Progenitor cell of endocrine pancreas (in vitro differentiated cells): ENCODE measurements at regions not wholly inside any gene's neighbourhood (a gene's known extent, or its start where the extent isn't known, plus 50 kb on each side); places are given as distances from the start of the nearest gene placed in this dataset.

ENCODE experiments used
- DNase-seq: peaks from one replicate; pipeline ENCODE4 v3.0.0; 2021; ENCODE audit warnings: low spot score; ENCODE audit not compliant: unreplicated experiment
- H3K27ac Mint-ChIP-seq: 2 replicates; pipeline ENCODE4 v1.8.0; 2021; ENCODE audit warnings: mild to moderate bottlenecking, moderate library complexity, mixed read lengths
- H3K27me3 Mint-ChIP-seq: 2 replicates; pipeline ENCODE4 v1.8.0; 2021; ENCODE audit warnings: mixed read lengths
- H3K36me3 Mint-ChIP-seq: 2 replicates; pipeline ENCODE4 v1.8.0; 2022; ENCODE audit warnings: mixed read lengths; ENCODE audit not compliant: insufficient read depth
- H3K4me1 Mint-ChIP-seq: 2 replicates; pipeline ENCODE4 v1.8.0; 2021; ENCODE audit warnings: low read depth, mixed read lengths
- H3K4me3 Mint-ChIP-seq: 2 replicates; pipeline ENCODE4 v1.8.0; 2021; ENCODE audit warnings: low read depth, mild to moderate bottlenecking, moderate library complexity, mixed read lengths
- H3K9me3 Mint-ChIP-seq: 2 replicates; pipeline ENCODE4 v1.8.0; 2021; ENCODE audit warnings: low read depth, mixed read lengths
- TF ChIP-seq, protein P1 (sequence below): fragments of 200-600 bp; sonication (generic); IDR thresholded peaks from one replicate; pipeline ENCODE4 v1.5.0; 2021; ENCODE audit warnings: antibody characterized with exemption, mild to moderate bottlenecking; ENCODE audit not compliant: unreplicated experiment

DNA sequence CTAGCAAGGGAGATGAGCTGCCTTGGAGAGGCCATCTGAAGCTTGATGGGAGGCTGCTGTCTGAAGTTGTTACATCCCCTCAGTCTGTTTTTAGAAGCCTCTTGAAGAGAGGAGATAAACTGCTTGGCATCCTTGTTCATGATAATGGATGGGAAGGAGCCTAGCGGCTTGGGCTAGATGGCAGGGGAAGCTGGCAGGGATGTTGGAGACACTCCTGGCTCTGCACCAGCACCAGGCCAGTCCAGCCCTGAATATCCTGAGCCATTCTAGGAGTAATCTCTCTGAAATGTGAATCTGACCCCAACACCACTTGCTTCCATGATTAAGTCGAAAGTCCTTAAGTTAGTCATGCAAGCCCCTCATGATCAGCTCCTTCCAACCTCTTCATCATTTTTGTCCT lies 310.5 kb downstream of the NSG2 start:
- Mint-ChIP-seq H3K27me3 (peaks cover 15% of the 10 kb centered on the region), H3K4me3 (no peak overlapping the region), H3K9me3 (no peaks in the 10 kb centered on the region), H3K27ac (no peak overlapping the region), H3K36me3 (no peaks in the 10 kb centered on the region), H3K4me1 (peaks cover 9% of the 10 kb centered on the region)
- no peak for DNase-seq
- TF ChIP-seq, protein P1, sequence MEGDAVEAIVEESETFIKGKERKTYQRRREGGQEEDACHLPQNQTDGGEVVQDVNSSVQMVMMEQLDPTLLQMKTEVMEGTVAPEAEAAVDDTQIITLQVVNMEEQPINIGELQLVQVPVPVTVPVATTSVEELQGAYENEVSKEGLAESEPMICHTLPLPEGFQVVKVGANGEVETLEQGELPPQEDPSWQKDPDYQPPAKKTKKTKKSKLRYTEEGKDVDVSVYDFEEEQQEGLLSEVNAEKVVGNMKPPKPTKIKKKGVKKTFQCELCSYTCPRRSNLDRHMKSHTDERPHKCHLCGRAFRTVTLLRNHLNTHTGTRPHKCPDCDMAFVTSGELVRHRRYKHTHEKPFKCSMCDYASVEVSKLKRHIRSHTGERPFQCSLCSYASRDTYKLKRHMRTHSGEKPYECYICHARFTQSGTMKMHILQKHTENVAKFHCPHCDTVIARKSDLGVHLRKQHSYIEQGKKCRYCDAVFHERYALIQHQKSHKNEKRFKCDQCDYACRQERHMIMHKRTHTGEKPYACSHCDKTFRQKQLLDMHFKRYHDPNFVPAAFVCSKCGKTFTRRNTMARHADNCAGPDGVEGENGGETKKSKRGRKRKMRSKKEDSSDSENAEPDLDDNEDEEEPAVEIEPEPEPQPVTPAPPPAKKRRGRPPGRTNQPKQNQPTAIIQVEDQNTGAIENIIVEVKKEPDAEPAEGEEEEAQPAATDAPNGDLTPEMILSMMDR = no peak

- TF ChIP-seq, protein P1 = no peak
- H3K36me3 Mint-ChIP-seq = no peaks in the 10 kb centered on the region
Observed at GRCh38 chr5:174356536-174356935, 311.0 kb downstream of the NSG2 start.

DNA sequence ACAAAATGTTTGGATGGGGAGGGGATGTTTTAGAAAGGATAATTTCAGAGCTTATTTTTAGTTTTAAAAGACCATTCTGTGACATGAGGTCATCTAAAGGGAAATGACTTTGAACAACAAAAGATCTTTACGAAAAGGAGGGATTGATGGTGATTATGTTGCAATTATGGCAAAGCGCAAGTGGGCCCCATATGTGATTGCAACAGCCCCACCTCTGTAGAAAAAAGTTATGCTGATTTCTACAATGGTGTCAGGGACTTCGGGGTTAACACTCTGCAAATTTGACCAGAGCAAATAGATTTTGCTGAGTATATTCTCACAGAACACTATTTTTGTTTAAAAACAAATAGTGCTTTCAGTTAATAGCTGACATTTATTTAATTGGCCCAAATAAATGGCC lies 312.8 kb downstream of the NSG2 start:
- H3K27me3 Mint-ChIP-seq = peaks cover 15% of the 10 kb centered on the region
- no peaks in the 10 kb centered on the region for H3K36me3 Mint-ChIP-seq
- no peak overlapping the region for H3K4me3 Mint-ChIP-seq
- H3K4me1 Mint-ChIP-seq = peaks cover 9% of the 10 kb centered on the region
- DNase-seq = no peak
- H3K27ac Mint-ChIP-seq = no peak overlapping the region
- TF ChIP-seq, protein P1 = no peak
- H3K9me3 Mint-ChIP-seq = peaks cover 5% of the 10 kb centered on the region

More at GRCh38 chr5:174356536-174356935, 311.0 kb downstream of the NSG2 start:
- H3K27ac Mint-ChIP-seq = no peak overlapping the region
- H3K4me1 Mint-ChIP-seq = peaks cover 9% of the 10 kb centered on the region
- H3K9me3 Mint-ChIP-seq = no peaks in the 10 kb centered on the region
- DNase-seq = no peak
- H3K27me3 Mint-ChIP-seq = peaks cover 16% of the 10 kb centered on the region
- H3K4me3 Mint-ChIP-seq = no peak overlapping the region

DNA sequence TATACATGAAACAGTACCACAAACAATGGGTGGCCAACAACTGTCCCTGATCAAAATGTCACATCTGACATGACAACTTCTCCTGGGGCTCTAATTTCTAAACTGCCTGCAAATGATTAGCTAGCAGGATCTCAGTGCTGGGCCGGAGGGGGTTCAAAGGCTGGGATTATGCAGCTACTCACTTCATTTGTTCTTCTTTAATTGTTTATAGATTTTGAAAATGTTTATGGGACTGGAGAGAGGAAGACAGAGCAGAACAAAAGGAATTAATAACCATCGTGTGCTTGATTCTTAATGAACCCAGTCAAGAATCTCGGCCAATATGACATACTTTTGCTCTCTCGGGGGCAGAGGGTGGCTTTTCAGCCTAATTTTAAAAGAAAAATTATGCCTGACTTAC lies 313.6 kb downstream of the NSG2 start:
- peaks cover 9% of the 10 kb centered on the region for H3K4me1 Mint-ChIP-seq
- H3K36me3 Mint-ChIP-seq = no peaks in the 10 kb centered on the region
- H3K27ac Mint-ChIP-seq = no peak overlapping the region
- TF ChIP-seq, protein P1 = no peak
- H3K4me3 Mint-ChIP-seq = no peak overlapping the region
- no peak for DNase-seq
- H3K9me3 Mint-ChIP-seq = peaks cover 5% of the 10 kb centered on the region
- H3K27me3 Mint-ChIP-seq = peaks cover 15% of the 10 kb centered on the region

DNA sequence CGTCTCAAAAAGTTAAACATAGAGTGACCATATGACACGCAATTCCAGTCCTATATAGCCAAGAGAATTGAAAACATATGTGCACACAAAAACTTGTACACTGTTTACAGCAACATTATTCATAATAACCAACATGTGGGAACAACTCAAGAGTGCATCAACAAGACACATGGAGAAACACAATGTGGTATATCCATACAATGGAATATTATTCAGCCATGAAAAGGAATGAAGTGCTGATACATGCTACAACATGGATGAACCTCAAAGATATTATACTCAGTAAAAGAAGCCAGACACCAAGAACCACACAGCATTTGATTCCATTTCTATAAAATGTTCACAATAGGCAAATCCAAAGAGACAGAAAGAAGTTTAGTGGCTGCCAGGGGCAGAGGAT lies 317.0 kb downstream of the NSG2 start:
- H3K36me3 Mint-ChIP-seq = no peaks in the 10 kb centered on the region
- DNase-seq = no peak
- peaks cover 5% of the 10 kb centered on the region for H3K9me3 Mint-ChIP-seq
- TF ChIP-seq, protein P1 = no peak
- peaks cover 15% of the 10 kb centered on the region for H3K27me3 Mint-ChIP-seq
- no peak overlapping the region for H3K4me3 Mint-ChIP-seq
- no peak overlapping the region for H3K27ac Mint-ChIP-seq
- peaks cover 9% of the 10 kb centered on the region for H3K4me1 Mint-ChIP-seq
